ENCODE measurements at regions not wholly inside any gene's neighbourhood (a gene's known extent, or its start where the extent isn't known, plus 50 kb on each side); places are given as distances from the start of the nearest gene placed in this dataset.

GRCh38 chr2:129377078-129377469 is 602.4 kb upstream of the RAB6C start:
- Histone ChIP-seq H3K4me3 (ENCODE audit: low read depth, low read length) (no peak overlapping the region), H3K36me3 (no peaks in the 10 kb centered on the region), H3K9me3 (no peaks in the 10 kb centered on the region), H3K4me1 (no peaks in the 10 kb centered on the region), H3K27me3 (no peaks in the 10 kb centered on the region)
- no peak for DNase-seq
- no peak for TF ChIP-seq CTCF (IDR thresholded peaks at IDR 0.05; ENCODE audit: low read depth, low read length)

- Histone ChIP-seq H3K4me3 (ENCODE audit: low read depth, low read length) (no peak overlapping the region), H3K9me3 (no peaks in the 10 kb centered on the region), H3K36me3 (no peaks in the 10 kb centered on the region), H3K4me1 (no peaks in the 10 kb centered on the region), H3K27me3 (no peaks in the 10 kb centered on the region)
- no peak for TF ChIP-seq CTCF (IDR thresholded peaks at IDR 0.05; ENCODE audit: low read depth, low read length)
- DNase-seq = no peak
These were observed 601.3 kb upstream of the RAB6C start for GRCh38 chr2:129378186-129378585.

GRCh38 chr2:129379411-129379810 is 600.1 kb upstream of the RAB6C start:
- H3K27me3 ChIP-seq = no peaks in the 10 kb centered on the region
- no peaks in the 10 kb centered on the region for H3K36me3 ChIP-seq
- H3K4me1 ChIP-seq = no peaks in the 10 kb centered on the region
- no peak overlapping the region for H3K4me3 ChIP-seq (ENCODE audit: low read depth, low read length)
- H3K9me3 ChIP-seq = no peaks in the 10 kb centered on the region
- DNase-seq = no peak
- TF ChIP-seq CTCF (IDR thresholded peaks at IDR 0.05; ENCODE audit: low read depth, low read length) = no peak

- H3K27me3 ChIP-seq = no peaks in the 10 kb centered on the region
- no peak for TF ChIP-seq CTCF (IDR thresholded peaks at IDR 0.05; ENCODE audit: low read depth, low read length)
These were observed 597.7 kb upstream of the RAB6C start for GRCh38 chr2:129381789-129382188.

GRCh38 chr2:129388870-129389269 is 590.6 kb upstream of the RAB6C start:
- Histone ChIP-seq H3K36me3 (no peaks in the 10 kb centered on the region), H3K27me3 (no peaks in the 10 kb centered on the region), H3K4me3 (ENCODE audit: low read depth, low read length) (no peak overlapping the region), H3K4me1 (no peaks in the 10 kb centered on the region), H3K9me3 (no peaks in the 10 kb centered on the region)
- DNase-seq = no peak
- TF ChIP-seq CTCF (IDR thresholded peaks at IDR 0.05; ENCODE audit: low read depth, low read length) = no peak

More at GRCh38 chr2:129381789-129382188, 597.7 kb upstream of the RAB6C start:
- Histone ChIP-seq H3K4me1 (no peaks in the 10 kb centered on the region), H3K9me3 (no peaks in the 10 kb centered on the region), H3K36me3 (no peaks in the 10 kb centered on the region), H3K4me3 (ENCODE audit: low read depth, low read length) (no peak overlapping the region)
- no peak for DNase-seq

- Histone ChIP-seq H3K27me3 (no peaks in the 10 kb centered on the region), H3K9me3 (no peaks in the 10 kb centered on the region), H3K4me3 (ENCODE audit: low read depth, low read length) (no peak overlapping the region), H3K36me3 (no peaks in the 10 kb centered on the region), H3K4me1 (no peaks in the 10 kb centered on the region)
- TF ChIP-seq CTCF (IDR thresholded peaks at IDR 0.05; ENCODE audit: low read depth, low read length) = no peak
- DNase-seq = no peak
These were observed 585.6 kb upstream of the RAB6C start for GRCh38 chr2:129393816-129394215.
